ENCODE measurements at regions not wholly inside any gene's neighbourhood (a gene's known extent, or its start where the extent isn't known, plus 50 kb on each side); places are given as distances from the start of the nearest gene placed in this dataset.
A peak's percentile ranks its signal among the peaks of the same experiment; 100 is the strongest.

DNA sequence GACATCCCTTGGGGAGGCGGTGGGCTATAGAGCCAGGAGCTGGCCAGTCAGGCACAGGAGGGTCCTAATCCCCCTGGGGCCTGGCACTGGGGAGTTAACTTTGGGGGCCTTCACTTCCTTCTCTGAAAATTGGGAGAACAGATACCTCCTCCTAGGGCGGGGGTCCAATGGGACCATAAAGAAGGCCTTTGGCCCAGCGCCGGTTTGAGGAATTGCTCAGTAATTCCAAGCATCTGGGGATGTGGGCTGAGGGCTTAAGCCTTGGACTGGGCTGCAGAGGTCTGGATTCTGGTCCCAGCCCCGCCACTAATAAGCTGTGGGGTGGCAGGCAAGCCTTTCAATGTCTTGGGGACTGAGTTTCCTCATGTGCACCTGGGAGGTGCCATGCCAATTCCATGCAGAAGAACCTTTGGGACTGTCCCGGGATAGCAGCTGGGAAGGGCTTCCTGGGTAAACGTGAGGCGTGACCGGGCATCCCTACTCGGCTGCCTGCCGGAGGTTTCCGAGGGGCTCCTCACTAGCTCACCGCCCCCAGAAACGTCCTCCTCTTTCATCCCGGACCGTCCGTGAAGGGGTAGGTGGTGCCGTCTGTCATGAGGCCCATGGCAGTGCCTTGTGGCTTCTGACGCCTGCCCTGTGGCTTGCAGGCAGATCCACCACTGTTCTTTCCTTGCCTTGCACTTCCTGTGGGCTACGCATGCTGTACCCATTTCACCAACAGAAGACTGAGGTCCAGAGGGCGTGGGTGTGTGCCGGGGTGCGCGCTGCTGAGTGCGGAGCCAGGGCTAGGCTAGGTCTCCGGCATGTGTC, 67.4 kb upstream of the HPCAL1 start:
- H3K36me3 ChIP-seq (ENCODE audit: control insufficient read depth, insufficient read depth, low read length, severe bottlenecking): no peaks in the 10 kb centered on the region
- no peak overlapping the region for H3K9ac ChIP-seq (ENCODE audit: low read length)
- H3K9me3 ChIP-seq (ENCODE audit: control insufficient read depth, low read length): no peaks in the 10 kb centered on the region
- DNase-seq (ENCODE audit: low read depth): peak; percentile 33
- no peak overlapping the region for H3K4me3 ChIP-seq (ENCODE audit: low read length)
- H3K4me1 ChIP-seq (ENCODE audit: control insufficient read depth, insufficient read depth, low read length): peaks cover 2% of the 10 kb centered on the region
- H3K27me3 ChIP-seq (replicated peaks; ENCODE audit: control insufficient read depth, insufficient read depth, low read length): peaks cover 42% of the 10 kb centered on the region

DNA sequence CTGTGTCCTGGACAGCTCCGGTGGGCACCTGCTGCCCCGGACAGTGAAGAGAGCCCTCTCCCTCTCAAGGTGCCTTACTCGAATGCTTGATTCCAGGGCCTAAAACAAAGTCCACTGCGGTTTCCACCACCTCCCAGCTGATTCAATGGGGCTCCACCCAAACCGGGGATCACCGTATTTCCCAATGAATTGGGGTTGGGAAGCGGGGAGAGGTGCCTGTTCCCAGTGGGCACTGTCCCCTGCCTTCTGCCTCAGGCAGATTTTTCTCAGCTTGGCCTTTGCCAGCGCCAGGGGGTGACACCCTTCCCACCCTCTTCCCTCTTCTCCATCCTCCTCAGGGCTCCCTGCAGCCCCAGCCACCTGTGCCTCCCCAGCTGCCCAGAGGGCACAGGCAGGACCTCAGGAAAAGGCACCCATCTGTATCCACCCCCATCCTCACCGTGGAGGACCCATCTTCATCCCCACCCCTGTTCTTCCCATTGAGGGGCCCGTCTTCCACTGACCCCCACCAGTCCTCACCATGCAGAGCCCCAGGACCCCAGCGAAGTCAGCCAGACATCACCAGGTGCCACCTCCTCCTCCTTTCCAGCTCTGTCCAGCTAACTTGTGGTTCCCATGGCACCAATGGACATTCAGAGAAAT, 66.7 kb upstream of the HPCAL1 start:
- DNase-seq (ENCODE audit: low read depth): no peak
- H3K27me3 ChIP-seq (replicated peaks; ENCODE audit: control insufficient read depth, insufficient read depth, low read length): peaks cover 44% of the 10 kb centered on the region
- H3K4me1 ChIP-seq (ENCODE audit: control insufficient read depth, insufficient read depth, low read length): peaks cover 2% of the 10 kb centered on the region
- H3K4me3 ChIP-seq (ENCODE audit: low read length): no peak overlapping the region
- H3K9ac ChIP-seq (ENCODE audit: low read length): no peak overlapping the region
- H3K36me3 ChIP-seq (ENCODE audit: control insufficient read depth, insufficient read depth, low read length, severe bottlenecking): no peaks in the 10 kb centered on the region
- H3K9me3 ChIP-seq (ENCODE audit: control insufficient read depth, low read length): no peaks in the 10 kb centered on the region

DNA sequence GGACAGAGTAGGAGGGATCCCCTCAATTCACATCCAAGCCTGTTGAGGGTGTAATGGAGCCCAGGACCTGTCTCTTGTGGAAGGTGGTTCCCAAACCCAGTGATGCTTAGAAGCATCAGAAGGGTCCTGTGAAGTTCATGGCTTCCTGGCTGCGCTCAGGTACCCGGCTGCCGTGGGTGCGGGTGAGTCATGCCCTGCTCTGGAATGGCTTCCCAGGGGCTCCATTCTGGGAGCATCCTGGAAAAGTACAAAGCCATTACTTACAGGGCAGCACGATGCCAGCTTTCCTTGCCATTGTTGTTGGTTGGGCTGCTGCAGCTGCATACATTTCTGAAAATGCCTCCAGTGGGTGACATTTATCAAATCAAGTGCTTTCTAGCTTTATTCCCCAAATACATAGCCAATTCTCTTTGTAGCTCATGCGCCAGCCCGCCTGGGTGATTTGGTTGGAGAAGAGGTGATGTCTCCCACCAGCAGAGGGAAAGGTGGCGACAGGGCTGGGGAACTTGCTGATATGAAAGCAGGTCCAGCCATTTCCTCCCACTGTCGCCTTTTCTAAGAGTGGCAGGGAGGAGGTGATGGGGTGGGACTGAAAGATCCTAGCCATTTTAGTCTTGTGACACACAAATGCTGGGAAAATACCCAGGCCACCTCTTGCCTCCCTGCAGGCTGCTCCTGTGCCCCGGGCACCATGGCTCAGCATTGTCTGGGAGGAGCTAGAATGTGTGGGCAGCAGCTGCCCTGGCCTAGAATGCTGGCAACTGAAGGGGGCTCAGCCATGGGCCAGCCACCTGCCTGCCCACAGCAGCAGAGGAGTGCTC, 65.9 kb upstream of the HPCAL1 start:
- H3K4me3 ChIP-seq (ENCODE audit: low read length): no peak overlapping the region
- no peaks in the 10 kb centered on the region for H3K36me3 ChIP-seq (ENCODE audit: control insufficient read depth, insufficient read depth, low read length, severe bottlenecking)
- DNase-seq (ENCODE audit: low read depth): no peak
- peaks cover 44% of the 10 kb centered on the region for H3K27me3 ChIP-seq (replicated peaks; ENCODE audit: control insufficient read depth, insufficient read depth, low read length)
- no peak overlapping the region for H3K9ac ChIP-seq (ENCODE audit: low read length)
- no peaks in the 10 kb centered on the region for H3K9me3 ChIP-seq (ENCODE audit: control insufficient read depth, low read length)
- peaks cover 2% of the 10 kb centered on the region for H3K4me1 ChIP-seq (ENCODE audit: control insufficient read depth, insufficient read depth, low read length)

DNA sequence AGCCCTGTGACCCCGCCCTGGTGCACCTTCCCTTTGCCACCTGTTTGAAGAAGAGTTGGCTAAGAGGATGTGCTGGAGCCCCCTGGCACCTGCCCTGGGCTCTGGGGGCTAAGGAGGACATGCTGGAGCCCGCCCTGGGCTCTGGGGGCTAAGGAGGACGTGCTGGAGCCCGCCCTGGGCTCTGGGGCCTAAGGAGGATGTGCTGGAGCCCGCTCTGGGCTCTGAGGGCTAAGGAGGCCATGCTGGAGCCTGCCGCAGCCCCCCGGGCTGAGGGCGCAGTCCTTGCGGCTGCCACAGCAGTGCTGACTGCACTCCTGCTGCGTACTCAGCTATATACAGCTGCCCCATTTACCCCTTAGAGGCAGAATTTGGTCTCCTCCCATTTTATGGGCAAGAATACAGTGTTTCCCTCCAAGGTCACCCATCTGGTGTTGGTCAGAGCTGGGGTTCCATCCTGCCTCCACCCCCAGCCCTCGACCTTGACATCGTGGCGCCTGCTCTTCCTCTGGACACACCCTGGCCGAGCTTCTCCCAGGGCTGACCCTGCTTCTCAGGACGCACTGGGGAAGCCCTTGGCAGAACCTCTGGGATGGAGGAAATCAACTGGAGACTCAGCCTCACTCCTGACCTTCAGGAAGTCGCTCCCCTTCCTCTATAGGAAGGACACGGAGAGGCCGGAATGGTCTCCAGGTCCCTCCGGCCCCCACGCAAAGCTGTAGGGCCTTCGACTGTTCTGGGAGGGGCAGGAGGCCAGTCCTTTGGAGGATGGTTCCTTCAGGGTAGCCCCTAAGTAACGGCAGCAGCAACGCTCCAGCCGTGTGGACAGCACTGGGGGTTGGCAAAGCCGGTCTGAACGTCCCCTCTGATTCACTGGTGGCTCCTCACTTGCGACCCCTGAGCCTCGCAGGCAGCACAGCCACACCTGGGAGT, 65.0 kb upstream of the HPCAL1 start:
- peaks cover 2% of the 10 kb centered on the region for H3K4me1 ChIP-seq (ENCODE audit: control insufficient read depth, insufficient read depth, low read length)
- H3K27me3 ChIP-seq (replicated peaks; ENCODE audit: control insufficient read depth, insufficient read depth, low read length): peaks cover 44% of the 10 kb centered on the region
- no peak overlapping the region for H3K9ac ChIP-seq (ENCODE audit: low read length)
- no peaks in the 10 kb centered on the region for H3K9me3 ChIP-seq (ENCODE audit: control insufficient read depth, low read length)
- H3K4me3 ChIP-seq (ENCODE audit: low read length): no peak overlapping the region
- no peaks in the 10 kb centered on the region for H3K36me3 ChIP-seq (ENCODE audit: control insufficient read depth, insufficient read depth, low read length, severe bottlenecking)
- DNase-seq (ENCODE audit: low read depth): no peak

DNA sequence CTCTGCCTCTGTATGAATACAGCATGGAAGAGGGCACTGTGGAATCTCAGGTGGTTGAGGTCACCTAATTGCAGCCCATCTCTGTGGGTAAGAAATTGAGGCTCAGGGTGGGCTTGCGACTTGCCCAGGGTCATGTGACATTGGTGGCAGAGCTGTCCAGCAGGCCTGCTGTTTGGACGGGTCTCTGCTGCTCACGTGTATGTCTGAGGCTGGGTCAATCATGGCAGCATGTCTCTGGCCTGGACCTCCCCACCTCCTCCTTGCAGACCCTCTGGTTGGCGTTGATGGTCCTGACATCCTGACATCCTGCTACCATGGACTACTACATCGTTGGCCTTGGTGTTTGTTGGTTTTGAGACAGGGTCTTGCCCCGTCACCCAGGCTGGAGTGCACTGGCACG, 64.3 kb upstream of the HPCAL1 start:
- H3K9me3 ChIP-seq (ENCODE audit: control insufficient read depth, low read length): no peaks in the 10 kb centered on the region
- no peak overlapping the region for H3K4me3 ChIP-seq (ENCODE audit: low read length)
- DNase-seq (ENCODE audit: low read depth): no peak
- H3K27me3 ChIP-seq (replicated peaks; ENCODE audit: control insufficient read depth, insufficient read depth, low read length): peaks cover 44% of the 10 kb centered on the region
- H3K4me1 ChIP-seq (ENCODE audit: control insufficient read depth, insufficient read depth, low read length): peaks cover 2% of the 10 kb centered on the region
- no peaks in the 10 kb centered on the region for H3K36me3 ChIP-seq (ENCODE audit: control insufficient read depth, insufficient read depth, low read length, severe bottlenecking)
- no peak overlapping the region for H3K9ac ChIP-seq (ENCODE audit: low read length)

DNA sequence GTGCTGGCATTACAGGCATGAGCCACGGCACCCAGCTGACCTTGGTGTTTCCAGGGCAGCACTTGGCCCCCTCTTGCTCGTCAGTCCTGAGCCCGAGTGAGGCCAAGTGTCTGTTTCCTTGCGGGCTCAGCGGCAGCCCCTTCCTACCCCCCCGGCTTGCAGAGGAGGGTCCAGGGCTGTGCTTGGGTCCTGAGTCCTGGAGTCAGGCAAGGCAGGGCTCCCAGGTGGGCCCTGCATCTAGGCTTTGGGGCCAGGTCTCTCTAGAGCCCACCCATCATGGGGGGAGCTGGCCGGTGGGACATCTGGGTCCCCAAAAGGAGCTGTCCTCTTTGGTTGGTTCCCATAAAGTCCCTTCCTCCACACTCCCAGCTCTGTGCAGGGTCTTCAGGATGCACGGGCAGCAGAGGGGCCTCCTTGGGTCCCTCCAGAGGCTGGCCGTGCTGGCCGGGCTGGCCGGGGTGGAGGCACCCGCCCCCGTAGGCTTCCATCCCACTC, 63.7 kb upstream of the HPCAL1 start:
- H3K9me3 ChIP-seq (ENCODE audit: control insufficient read depth, low read length): no peaks in the 10 kb centered on the region
- peaks cover 2% of the 10 kb centered on the region for H3K4me1 ChIP-seq (ENCODE audit: control insufficient read depth, insufficient read depth, low read length)
- no peak overlapping the region for H3K9ac ChIP-seq (ENCODE audit: low read length)
- H3K27me3 ChIP-seq (replicated peaks; ENCODE audit: control insufficient read depth, insufficient read depth, low read length): peaks cover 48% of the 10 kb centered on the region
- no peak for DNase-seq (ENCODE audit: low read depth)
- no peak overlapping the region for H3K4me3 ChIP-seq (ENCODE audit: low read length)
- H3K36me3 ChIP-seq (ENCODE audit: control insufficient read depth, insufficient read depth, low read length, severe bottlenecking): no peaks in the 10 kb centered on the region

DNA sequence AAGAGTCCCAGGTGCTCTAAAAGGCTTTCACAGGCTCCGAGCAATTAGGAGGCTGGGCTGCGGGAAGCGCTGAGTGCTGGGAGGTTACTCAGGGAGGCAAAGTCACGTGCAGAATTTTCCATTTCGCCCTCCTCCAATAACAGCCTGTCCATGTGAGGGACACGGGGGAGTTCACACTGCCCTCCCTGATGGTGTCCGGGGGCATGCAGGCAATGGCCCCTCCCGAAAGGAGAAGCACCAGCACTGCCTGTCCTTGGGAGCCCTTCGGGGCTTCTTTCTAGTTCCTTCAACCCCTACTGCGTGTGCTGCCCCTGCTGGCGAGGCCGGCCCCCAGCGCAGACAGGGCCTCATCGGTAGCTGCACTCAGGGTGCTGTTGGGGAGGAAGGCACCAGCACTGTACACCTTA, 63.1 kb upstream of the HPCAL1 start:
- peaks cover 2% of the 10 kb centered on the region for H3K4me1 ChIP-seq (ENCODE audit: control insufficient read depth, insufficient read depth, low read length)

DNA sequence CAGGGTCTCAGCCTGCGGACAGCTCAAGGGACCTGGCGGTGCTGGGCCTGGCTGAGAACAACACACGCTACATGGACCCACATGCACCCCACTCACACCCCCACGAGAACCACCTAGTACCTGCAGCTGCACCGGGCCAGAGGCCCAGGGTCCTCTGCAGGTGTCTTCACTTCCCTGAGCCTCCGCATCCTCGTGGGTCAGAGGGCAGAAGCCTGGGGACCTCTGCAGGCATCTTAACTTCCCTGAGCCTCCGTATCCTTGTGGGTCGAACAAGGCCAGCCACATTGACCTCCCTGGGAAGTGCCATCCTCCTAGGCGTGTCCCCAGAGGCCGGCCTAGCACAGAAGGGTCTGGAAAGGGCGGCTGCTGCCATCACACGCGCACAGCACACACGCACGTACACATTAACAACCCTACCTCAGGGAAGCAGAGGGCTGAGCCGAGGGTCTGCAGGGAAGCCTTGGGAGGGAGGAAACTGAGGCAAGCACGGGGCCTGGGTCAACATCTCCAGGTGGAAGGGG, 62.5 kb upstream of the HPCAL1 start:
- H3K27me3 ChIP-seq (replicated peaks; ENCODE audit: control insufficient read depth, insufficient read depth, low read length): peaks cover 38% of the 10 kb centered on the region

More for the DNA sequence above, 63.1 kb upstream of the HPCAL1 start:
- H3K9ac ChIP-seq (ENCODE audit: low read length): no peak overlapping the region
- H3K36me3 ChIP-seq (ENCODE audit: control insufficient read depth, insufficient read depth, low read length, severe bottlenecking): no peaks in the 10 kb centered on the region
- no peak overlapping the region for H3K4me3 ChIP-seq (ENCODE audit: low read length)
- no peak for DNase-seq (ENCODE audit: low read depth)
- H3K27me3 ChIP-seq (replicated peaks; ENCODE audit: control insufficient read depth, insufficient read depth, low read length): peaks cover 44% of the 10 kb centered on the region
- no peaks in the 10 kb centered on the region for H3K9me3 ChIP-seq (ENCODE audit: control insufficient read depth, low read length)

DNA sequence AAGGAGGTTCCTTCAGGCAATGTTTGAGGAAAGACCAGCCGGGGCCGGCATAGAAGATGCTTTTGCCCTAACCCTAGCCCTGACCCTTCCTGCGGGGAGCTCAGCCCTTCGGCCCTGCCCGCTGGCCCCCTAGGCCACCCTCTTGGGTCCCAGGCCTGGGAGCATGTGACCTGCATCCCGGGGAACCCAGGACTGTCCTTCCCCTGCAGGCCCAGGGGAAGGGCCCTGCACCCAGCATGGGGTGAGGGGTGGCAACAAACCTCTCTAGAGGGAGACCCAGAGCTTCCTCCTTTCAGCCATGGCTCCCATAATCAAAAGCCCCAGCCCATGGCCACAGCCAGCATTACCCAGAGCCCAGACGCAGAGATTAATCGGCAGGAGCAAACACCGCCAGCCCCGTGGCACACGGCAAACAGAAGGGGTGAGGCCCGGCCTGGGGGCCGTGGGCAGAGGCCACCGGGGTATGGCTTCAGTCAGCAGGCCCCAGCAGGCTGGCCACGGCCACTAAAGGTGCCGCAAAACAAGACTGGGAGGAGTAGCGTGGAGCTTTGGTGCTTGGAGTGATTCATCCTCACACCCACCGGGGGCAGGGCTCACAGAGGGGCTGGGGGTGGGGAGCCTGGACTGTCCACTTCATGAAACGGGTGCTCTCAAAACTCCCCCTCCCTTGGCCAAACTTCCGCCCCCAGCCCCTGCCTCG, 61.6 kb upstream of the HPCAL1 start:
- no peaks in the 10 kb centered on the region for H3K36me3 ChIP-seq (ENCODE audit: control insufficient read depth, insufficient read depth, low read length, severe bottlenecking)
- no peaks in the 10 kb centered on the region for H3K9me3 ChIP-seq (ENCODE audit: control insufficient read depth, low read length)
- no peaks in the 10 kb centered on the region for H3K4me1 ChIP-seq (ENCODE audit: control insufficient read depth, insufficient read depth, low read length)
- H3K4me3 ChIP-seq (ENCODE audit: low read length): no peak overlapping the region
- no peak overlapping the region for H3K9ac ChIP-seq (ENCODE audit: low read length)
- no peak for DNase-seq (ENCODE audit: low read depth)
- H3K27me3 ChIP-seq (replicated peaks; ENCODE audit: control insufficient read depth, insufficient read depth, low read length): peaks cover 36% of the 10 kb centered on the region

More for the DNA sequence above, 62.5 kb upstream of the HPCAL1 start:
- Histone ChIP-seq H3K36me3 (ENCODE audit: control insufficient read depth, insufficient read depth, low read length, severe bottlenecking) (no peaks in the 10 kb centered on the region), H3K4me3 (ENCODE audit: low read length) (no peak overlapping the region), H3K9ac (ENCODE audit: low read length) (no peak overlapping the region), H3K4me1 (ENCODE audit: control insufficient read depth, insufficient read depth, low read length) (no peaks in the 10 kb centered on the region), H3K9me3 (ENCODE audit: control insufficient read depth, low read length) (no peaks in the 10 kb centered on the region)
- DNase-seq (ENCODE audit: low read depth): no peak

All from adipocyte (in vitro differentiated cells).